ENCODE measurements at regions not wholly inside any gene's neighbourhood (a gene's known extent, or its start where the extent isn't known, plus 50 kb on each side); places are given as distances from the start of the nearest gene placed in this dataset.
"Not testable (repeated sequence)": the region's sequence is repeated elsewhere in the genome, so short reads cannot be mapped to it uniquely, and the experiment has no call there.

- CTCF ChIA-PET = not testable (repeated sequence)
Measured at GRCh38 chr7:76862241-76862640, 169.9 kb downstream of the SPDYE17 start.

GRCh38 chr7:76859933-76860332 is 172.2 kb downstream of the SPDYE17 start:
- DNase-seq (ENCODE audit: low spot score); CTCF ChIA-PET; POLR2A ChIA-PET (ENCODE audit: low non-redundant PET); H3K4me3 ChIP-seq (ENCODE audit: low read depth, low read length, poor library complexity, severe bottlenecking); H3K27ac ChIP-seq (ENCODE audit: low read depth, low read length, poor library complexity, severe bottlenecking); BruUV-seq (replicated peaks); H3K27me3 ChIP-seq (replicated peaks; ENCODE audit: insufficient read depth, low read depth, low read length, poor library complexity); H3K9me3 ChIP-seq (ENCODE audit: low read depth, low read length, poor library complexity, severe bottlenecking); H3K4me1 ChIP-seq (ENCODE audit: insufficient read depth, low read length, poor library complexity, severe bottlenecking); intact Hi-C loops (cut with micrococcal nuclease; ENCODE audit: unreplicated experiment); H3K36me3 ChIP-seq (ENCODE audit: insufficient read depth, low read length, poor library complexity, severe bottlenecking): not testable (repeated sequence)

More at GRCh38 chr7:76862241-76862640, 169.9 kb downstream of the SPDYE17 start:
- BruUV-seq (replicated peaks); H3K4me1 ChIP-seq (ENCODE audit: insufficient read depth, low read length, poor library complexity, severe bottlenecking); POLR2A ChIA-PET (ENCODE audit: low non-redundant PET); DNase-seq (ENCODE audit: low spot score); H3K9me3 ChIP-seq (ENCODE audit: low read depth, low read length, poor library complexity, severe bottlenecking); intact Hi-C loops (cut with micrococcal nuclease; ENCODE audit: unreplicated experiment); H3K27ac ChIP-seq (ENCODE audit: low read depth, low read length, poor library complexity, severe bottlenecking); H3K27me3 ChIP-seq (replicated peaks; ENCODE audit: insufficient read depth, low read depth, low read length, poor library complexity); H3K36me3 ChIP-seq (ENCODE audit: insufficient read depth, low read length, poor library complexity, severe bottlenecking); H3K4me3 ChIP-seq (ENCODE audit: low read depth, low read length, poor library complexity, severe bottlenecking): not testable (repeated sequence)

GRCh38 chr7:76854631-76855030 is 177.5 kb downstream of the SPDYE17 start:
- H3K27ac ChIP-seq (ENCODE audit: low read depth, low read length, poor library complexity, severe bottlenecking); DNase-seq (ENCODE audit: low spot score); BruUV-seq (replicated peaks); CTCF ChIA-PET; H3K4me1 ChIP-seq (ENCODE audit: insufficient read depth, low read length, poor library complexity, severe bottlenecking); H3K36me3 ChIP-seq (ENCODE audit: insufficient read depth, low read length, poor library complexity, severe bottlenecking); intact Hi-C loops (cut with micrococcal nuclease; ENCODE audit: unreplicated experiment); H3K4me3 ChIP-seq (ENCODE audit: low read depth, low read length, poor library complexity, severe bottlenecking); POLR2A ChIA-PET (ENCODE audit: low non-redundant PET); H3K9me3 ChIP-seq (ENCODE audit: low read depth, low read length, poor library complexity, severe bottlenecking); H3K27me3 ChIP-seq (replicated peaks; ENCODE audit: insufficient read depth, low read depth, low read length, poor library complexity): not testable (repeated sequence)

- H3K4me1 ChIP-seq (ENCODE audit: insufficient read depth, low read length, poor library complexity, severe bottlenecking); intact Hi-C loops (cut with micrococcal nuclease; ENCODE audit: unreplicated experiment); CTCF ChIA-PET; BruUV-seq (replicated peaks); H3K27me3 ChIP-seq (replicated peaks; ENCODE audit: insufficient read depth, low read depth, low read length, poor library complexity); DNase-seq (ENCODE audit: low spot score); H3K27ac ChIP-seq (ENCODE audit: low read depth, low read length, poor library complexity, severe bottlenecking); H3K4me3 ChIP-seq (ENCODE audit: low read depth, low read length, poor library complexity, severe bottlenecking); H3K36me3 ChIP-seq (ENCODE audit: insufficient read depth, low read length, poor library complexity, severe bottlenecking); POLR2A ChIA-PET (ENCODE audit: low non-redundant PET); H3K9me3 ChIP-seq (ENCODE audit: low read depth, low read length, poor library complexity, severe bottlenecking): not testable (repeated sequence)
Measured at GRCh38 chr7:76852787-76853584, 179.2 kb downstream of the SPDYE17 start.

- H3K36me3 ChIP-seq (ENCODE audit: insufficient read depth, low read length, poor library complexity, severe bottlenecking); H3K27me3 ChIP-seq (replicated peaks; ENCODE audit: insufficient read depth, low read depth, low read length, poor library complexity); intact Hi-C loops (cut with micrococcal nuclease; ENCODE audit: unreplicated experiment); POLR2A ChIA-PET (ENCODE audit: low non-redundant PET); H3K27ac ChIP-seq (ENCODE audit: low read depth, low read length, poor library complexity, severe bottlenecking); H3K9me3 ChIP-seq (ENCODE audit: low read depth, low read length, poor library complexity, severe bottlenecking); BruUV-seq (replicated peaks); CTCF ChIA-PET; H3K4me3 ChIP-seq (ENCODE audit: low read depth, low read length, poor library complexity, severe bottlenecking); H3K4me1 ChIP-seq (ENCODE audit: insufficient read depth, low read length, poor library complexity, severe bottlenecking); DNase-seq (ENCODE audit: low spot score): not testable (repeated sequence)
Measured at GRCh38 chr7:76852362-76852761, 179.8 kb downstream of the SPDYE17 start.

- H3K27ac ChIP-seq (ENCODE audit: low read depth, low read length, poor library complexity, severe bottlenecking); CTCF ChIA-PET; H3K36me3 ChIP-seq (ENCODE audit: insufficient read depth, low read length, poor library complexity, severe bottlenecking); H3K4me1 ChIP-seq (ENCODE audit: insufficient read depth, low read length, poor library complexity, severe bottlenecking); H3K9me3 ChIP-seq (ENCODE audit: low read depth, low read length, poor library complexity, severe bottlenecking); H3K4me3 ChIP-seq (ENCODE audit: low read depth, low read length, poor library complexity, severe bottlenecking); H3K27me3 ChIP-seq (replicated peaks; ENCODE audit: insufficient read depth, low read depth, low read length, poor library complexity); intact Hi-C loops (cut with micrococcal nuclease; ENCODE audit: unreplicated experiment); POLR2A ChIA-PET (ENCODE audit: low non-redundant PET); DNase-seq (ENCODE audit: low spot score); BruUV-seq (replicated peaks): not testable (repeated sequence)
Measured at GRCh38 chr7:76851617-76852016, 180.5 kb downstream of the SPDYE17 start.

GRCh38 chr7:76849887-76850563 is 182.1 kb downstream of the SPDYE17 start:
- H3K9me3 ChIP-seq (ENCODE audit: low read depth, low read length, poor library complexity, severe bottlenecking); H3K4me3 ChIP-seq (ENCODE audit: low read depth, low read length, poor library complexity, severe bottlenecking); H3K27ac ChIP-seq (ENCODE audit: low read depth, low read length, poor library complexity, severe bottlenecking); CTCF ChIA-PET; H3K36me3 ChIP-seq (ENCODE audit: insufficient read depth, low read length, poor library complexity, severe bottlenecking); H3K4me1 ChIP-seq (ENCODE audit: insufficient read depth, low read length, poor library complexity, severe bottlenecking); DNase-seq (ENCODE audit: low spot score); H3K27me3 ChIP-seq (replicated peaks; ENCODE audit: insufficient read depth, low read depth, low read length, poor library complexity); intact Hi-C loops (cut with micrococcal nuclease; ENCODE audit: unreplicated experiment); BruUV-seq (replicated peaks); POLR2A ChIA-PET (ENCODE audit: low non-redundant PET): not testable (repeated sequence)
